ENCODE measurements at regions not wholly inside any gene's neighbourhood (a gene's known extent, or its start where the extent isn't known, plus 50 kb on each side); places are given as distances from the start of the nearest gene placed in this dataset.

- DNase-seq, result no peak
- no peaks in the 10 kb centered on the region for H3K36me3 ChIP-seq (replicated peaks)
- no peak for TF ChIP-seq CTCF (IDR thresholded peaks at IDR 0.05; ENCODE audit: low read depth, low read length, missing control alignments)
- no peak overlapping the region for H3K4me3 ChIP-seq (ENCODE audit: low read depth, low read length)
- no peak overlapping the region for H3K27ac ChIP-seq
- in situ Hi-C loops (cut with HindIII; ENCODE audit: low pct_ligation_motif_present, low sequenced_read_pairs), result no loop called here
- H3K27me3 ChIP-seq (replicated peaks), result no peaks in the 10 kb centered on the region
These were observed 227.3 kb upstream of the BCHE start for GRCh38 chr3:166064476-166064875.

GRCh38 chr3:166060789-166061479 lies 223.7 kb upstream of the BCHE start:
- in situ Hi-C loops (cut with HindIII; ENCODE audit: low pct_ligation_motif_present, low sequenced_read_pairs), result no loop called here
- Histone ChIP-seq H3K27ac (no peak overlapping the region), H3K36me3 (replicated peaks) (no peaks in the 10 kb centered on the region), H3K27me3 (replicated peaks) (no peaks in the 10 kb centered on the region), H3K4me3 (ENCODE audit: low read depth, low read length) (no peak overlapping the region)
- no peak for TF ChIP-seq CTCF (IDR thresholded peaks at IDR 0.05; ENCODE audit: low read depth, low read length, missing control alignments)
- DNase-seq, result no peak

GRCh38 chr3:166052440-166052839 lies 215.2 kb upstream of the BCHE start:
- H3K4me3 ChIP-seq (ENCODE audit: low read depth, low read length), result no peak overlapping the region
- TF ChIP-seq CTCF (IDR thresholded peaks at IDR 0.05; ENCODE audit: low read depth, low read length, missing control alignments), result no peak
- no peak overlapping the region for H3K27ac ChIP-seq
- no peak for DNase-seq
- in situ Hi-C loops (cut with HindIII; ENCODE audit: low pct_ligation_motif_present, low sequenced_read_pairs), result no loop called here
- no peaks in the 10 kb centered on the region for H3K27me3 ChIP-seq (replicated peaks)
- H3K36me3 ChIP-seq (replicated peaks), result no peaks in the 10 kb centered on the region

GRCh38 chr3:166029507-166029906 lies 192.3 kb upstream of the BCHE start:
- Histone ChIP-seq H3K4me3 (ENCODE audit: low read depth, low read length) (no peak overlapping the region), H3K27me3 (replicated peaks) (no peaks in the 10 kb centered on the region), H3K36me3 (replicated peaks) (no peaks in the 10 kb centered on the region), H3K27ac (no peak overlapping the region)
- TF ChIP-seq CTCF (IDR thresholded peaks at IDR 0.05; ENCODE audit: low read depth, low read length, missing control alignments), result no peak
- in situ Hi-C loops (cut with HindIII; ENCODE audit: low pct_ligation_motif_present, low sequenced_read_pairs), result no loop called here
- no peak for DNase-seq

GRCh38 chr3:166013073-166013679 lies 176.0 kb upstream of the BCHE start:
- no peak overlapping the region for H3K4me3 ChIP-seq (ENCODE audit: low read depth, low read length)
- peak; percentile 49 for DNase-seq
- no peaks in the 10 kb centered on the region for H3K36me3 ChIP-seq (replicated peaks)
- in situ Hi-C loops (cut with HindIII; ENCODE audit: low pct_ligation_motif_present, low sequenced_read_pairs), result no loop called here
- no peak overlapping the region for H3K27ac ChIP-seq
- no peaks in the 10 kb centered on the region for H3K27me3 ChIP-seq (replicated peaks)
- peak; percentile 20 for TF ChIP-seq CTCF (IDR thresholded peaks at IDR 0.05; ENCODE audit: low read depth, low read length, missing control alignments)

Measured in brain microvascular endothelial cell (primary cell).